Kasumi-1 (cell line): ENCODE measurements at regions not wholly inside any gene's neighbourhood (a gene's known extent, or its start where the extent isn't known, plus 50 kb on each side); places are given as distances from the start of the nearest gene placed in this dataset.

ENCODE experiments used
- DNase-seq, 2 experiments: peaks; one replicate each; lab custom pipeline; 2025; lab: John Stamatoyannopoulos, UW

- no peak for DNase-seq
Measured at GRCh38 chr3:127349501-127350171, 61.8 kb upstream of the PRR20G start.

- no peak for DNase-seq
Measured at GRCh38 chr3:127342735-127343134, 54.9 kb upstream of the PRR20G start.

GRCh38 chr3:127339928-127340861, 52.3 kb upstream of the PRR20G start:
- DNase-seq: no peak

GRCh38 chr3:127339016-127339415, 51.2 kb upstream of the PRR20G start:
- DNase-seq: no peak

GRCh38 chr3:127337911-127338531, 50.2 kb upstream of the PRR20G start:
- no peak for DNase-seq
